HEK293 (cell line): ENCODE measurements at regions not wholly inside any gene's neighbourhood (a gene's known extent, or its start where the extent isn't known, plus 50 kb on each side); places are given as distances from the start of the nearest gene placed in this dataset.

ENCODE experiments used
- CTCF ChIA-PET: fragments of 350-600 bp; formaldehyde crosslinking; extraction: SDS; loops from one replicate; lab custom pipeline; 2021; ENCODE audit warnings: antibody characterized with exemption; lab: Yijun Ruan, JAX
- POLR2A ChIA-PET: fragments of 300-600 bp; formaldehyde crosslinking; extraction: SDS; loops from one replicate; lab custom pipeline; 2020; ENCODE audit warnings: antibody characterized with exemption, inconsistent platforms; lab: Yijun Ruan, JAX
- H3K27ac ChIP-seq: fragments of 200-500 bp; sonication (Bioruptor generic); 2 replicates; pipeline ENCODE4 v1.5.1; 2014; ENCODE audit warnings: low read depth, low read length, control low read depth, inconsistent platforms; ENCODE audit errors: extremely low read depth
- H3K36me3 ChIP-seq, 2 experiments: fragments of 200-500 bp in 1 of 2; sonication (Bioruptor generic) in 1 of 2; 1 replicate in 1 of 2; 2 replicates in 1 of 2; pipeline ENCODE4 v1.5.1; 2014 to 2017; ENCODE audit warnings: inconsistent platforms in 2 of 2, low read length in 2 of 2; ENCODE audit not compliant: control insufficient read depth in 2 of 2, insufficient read depth in 1 of 2
- H3K4me1 ChIP-seq: fragments of 200-500 bp; sonication (Bioruptor generic); 2 replicates; pipeline ENCODE4 v1.5.1; 2014; ENCODE audit warnings: mild to moderate bottlenecking, low read length, inconsistent platforms; ENCODE audit not compliant: control insufficient read depth, insufficient read depth
- H3K4me3 ChIP-seq: 2 replicates; pipeline ENCODE4 v1.5.1; 2011; ENCODE audit warnings: low read depth, mild to moderate bottlenecking, control low read depth, low read length, moderate library complexity
- H3K9me3 ChIP-seq: fragments of 200-500 bp; sonication (Bioruptor generic); 2 replicates; pipeline ENCODE4 v1.5.1; 2014; ENCODE audit warnings: low read depth, low read length, inconsistent platforms; ENCODE audit not compliant: control insufficient read depth, insufficient read depth
- BCL11B ChIP-seq: fragments of 450-650 bp; formaldehyde crosslinking; IDR thresholded peaks from 2 replicates; pipeline ENCODE4 v1.5.1; 2016; ENCODE audit warnings: low read depth, missing biosample characterization, missing genetic modification characterization
- GLI4 ChIP-seq: fragments of 450-650 bp; formaldehyde crosslinking; IDR thresholded peaks from 2 replicates; pipeline ENCODE4 v1.5.1; 2016; ENCODE audit warnings: missing biosample characterization, missing genetic modification characterization
- KLF16 ChIP-seq: fragments of 450-650 bp; formaldehyde crosslinking; IDR thresholded peaks from 2 replicates; pipeline ENCODE4 v1.5.1; 2017; ENCODE audit warnings: missing biosample characterization, missing genetic modification characterization
- SP7 ChIP-seq: fragments of 450-650 bp; formaldehyde crosslinking; IDR thresholded peaks from 2 replicates; pipeline ENCODE4 v1.5.1; 2016; ENCODE audit warnings: missing biosample characterization, missing genetic modification characterization
- YY1 ChIP-seq: fragments of 450-650 bp; formaldehyde crosslinking; IDR thresholded peaks from 2 replicates; pipeline ENCODE4 v1.5.1; 2018; ENCODE audit warnings: missing biosample characterization, missing genetic modification characterization
- ZNF426 ChIP-seq: fragments of 450-650 bp; formaldehyde crosslinking; IDR thresholded peaks from 2 replicates; pipeline ENCODE4 v1.5.1; 2017; ENCODE audit warnings: missing biosample characterization, missing genetic modification characterization, mild to moderate bottlenecking, inconsistent platforms, moderate library complexity
- ZNF501 ChIP-seq: fragments of 450-650 bp; formaldehyde crosslinking; IDR thresholded peaks from 2 replicates; pipeline ENCODE4 v1.5.1; 2016; ENCODE audit warnings: missing biosample characterization, missing genetic modification characterization
- ZNF701 ChIP-seq: fragments of 450-650 bp; formaldehyde crosslinking; IDR thresholded peaks from 2 replicates; pipeline ENCODE4 v1.5.1; 2016; ENCODE audit warnings: missing biosample characterization, missing genetic modification characterization
- TF ChIP-seq, protein P1 (sequence below): fragments of 450-650 bp; formaldehyde crosslinking; IDR thresholded peaks from 2 replicates; pipeline ENCODE4 v1.5.1; 2017; ENCODE audit warnings: missing biosample characterization, missing genetic modification characterization
- TF ChIP-seq, protein P2 (sequence below): fragments of 450-650 bp; formaldehyde crosslinking; IDR thresholded peaks from 2 replicates; pipeline ENCODE4 v1.5.1; 2017; ENCODE audit warnings: missing biosample characterization, missing genetic modification characterization
- TF ChIP-seq, protein P3 (sequence below): fragments of 450-650 bp; formaldehyde crosslinking; IDR thresholded peaks from 2 replicates; pipeline ENCODE4 v1.5.1; 2016; ENCODE audit warnings: missing biosample characterization, missing genetic modification characterization
- TF ChIP-seq, protein P4 (sequence below): fragments of 450-650 bp; formaldehyde crosslinking; IDR thresholded peaks from 2 replicates; pipeline ENCODE4 v1.5.1; 2016; ENCODE audit warnings: missing biosample characterization, missing genetic modification characterization, low read depth
- TF ChIP-seq, protein P5 (sequence below): fragments of 450-650 bp; formaldehyde crosslinking; IDR thresholded peaks from 2 replicates; pipeline ENCODE4 v1.5.1; 2016; ENCODE audit warnings: missing biosample characterization, missing genetic modification characterization
- TF ChIP-seq, protein P6 (sequence below): fragments of 450-650 bp; IDR thresholded peaks from 2 replicates; pipeline ENCODE4 v1.5.1; 2018; ENCODE audit warnings: missing biosample characterization, mild to moderate bottlenecking, missing genetic modification characterization
- TF ChIP-seq, protein P7 (sequence below): fragments of 450-650 bp; formaldehyde crosslinking; IDR thresholded peaks from 2 replicates; pipeline ENCODE4 v1.5.1; 2016; ENCODE audit warnings: missing biosample characterization, missing genetic modification characterization
- TF ChIP-seq, protein P8 (sequence below): fragments of 450-650 bp; formaldehyde crosslinking; IDR thresholded peaks from 2 replicates; pipeline ENCODE4 v1.5.1; 2016; ENCODE audit warnings: missing biosample characterization, missing genetic modification characterization

DNA sequence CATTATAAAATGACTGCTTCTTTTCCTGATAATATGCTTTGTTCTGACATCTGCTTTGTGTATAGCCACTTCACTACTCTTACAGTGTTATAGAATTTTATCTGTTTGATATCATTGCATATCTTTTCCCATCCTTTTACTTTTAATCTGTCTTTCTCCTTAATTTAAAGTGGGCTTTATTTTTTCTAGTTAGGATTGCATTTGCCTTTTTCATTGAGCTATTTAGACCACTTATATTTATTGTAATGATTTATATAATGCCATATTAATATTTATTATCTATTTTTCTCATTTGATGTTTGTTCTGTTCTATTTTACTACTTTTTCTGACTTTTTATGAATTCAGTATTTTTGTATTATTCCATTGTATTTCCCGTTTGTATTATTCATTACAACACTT lies 758.7 kb downstream of the TMEM182 start:
- TF ChIP-seq, protein P1, sequence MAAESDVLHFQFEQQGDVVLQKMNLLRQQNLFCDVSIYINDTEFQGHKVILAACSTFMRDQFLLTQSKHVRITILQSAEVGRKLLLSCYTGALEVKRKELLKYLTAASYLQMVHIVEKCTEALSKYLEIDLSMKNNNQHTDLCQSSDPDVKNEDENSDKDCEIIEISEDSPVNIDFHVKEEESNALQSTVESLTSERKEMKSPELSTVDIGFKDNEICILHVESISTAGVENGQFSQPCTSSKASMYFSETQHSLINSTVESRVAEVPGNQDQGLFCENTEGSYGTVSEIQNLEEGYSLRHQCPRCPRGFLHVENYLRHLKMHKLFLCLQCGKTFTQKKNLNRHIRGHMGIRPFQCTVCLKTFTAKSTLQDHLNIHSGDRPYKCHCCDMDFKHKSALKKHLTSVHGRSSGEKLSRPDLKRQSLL (tag by site-specific recombination): no peak
- TF ChIP-seq, protein P2, sequence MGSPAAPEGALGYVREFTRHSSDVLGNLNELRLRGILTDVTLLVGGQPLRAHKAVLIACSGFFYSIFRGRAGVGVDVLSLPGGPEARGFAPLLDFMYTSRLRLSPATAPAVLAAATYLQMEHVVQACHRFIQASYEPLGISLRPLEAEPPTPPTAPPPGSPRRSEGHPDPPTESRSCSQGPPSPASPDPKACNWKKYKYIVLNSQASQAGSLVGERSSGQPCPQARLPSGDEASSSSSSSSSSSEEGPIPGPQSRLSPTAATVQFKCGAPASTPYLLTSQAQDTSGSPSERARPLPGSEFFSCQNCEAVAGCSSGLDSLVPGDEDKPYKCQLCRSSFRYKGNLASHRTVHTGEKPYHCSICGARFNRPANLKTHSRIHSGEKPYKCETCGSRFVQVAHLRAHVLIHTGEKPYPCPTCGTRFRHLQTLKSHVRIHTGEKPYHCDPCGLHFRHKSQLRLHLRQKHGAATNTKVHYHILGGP: no peak
- TF ChIP-seq, protein P3, sequence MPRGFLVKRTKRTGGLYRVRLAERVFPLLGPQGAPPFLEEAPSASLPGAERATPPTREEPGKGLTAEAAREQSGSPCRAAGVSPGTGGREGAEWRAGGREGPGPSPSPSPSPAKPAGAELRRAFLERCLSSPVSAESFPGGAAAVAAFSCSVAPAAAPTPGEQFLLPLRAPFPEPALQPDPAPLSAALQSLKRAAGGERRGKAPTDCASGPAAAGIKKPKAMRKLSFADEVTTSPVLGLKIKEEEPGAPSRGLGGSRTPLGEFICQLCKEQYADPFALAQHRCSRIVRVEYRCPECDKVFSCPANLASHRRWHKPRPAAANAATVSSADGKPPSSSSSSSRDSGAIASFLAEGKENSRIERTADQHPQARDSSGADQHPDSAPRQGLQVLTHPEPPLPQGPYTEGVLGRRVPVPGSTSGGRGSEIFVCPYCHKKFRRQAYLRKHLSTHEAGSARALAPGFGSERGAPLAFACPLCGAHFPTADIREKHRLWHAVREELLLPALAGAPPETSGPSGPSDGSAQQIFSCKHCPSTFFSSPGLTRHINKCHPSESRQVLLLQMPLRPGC (tag by site-specific recombination): no peak
- TF ChIP-seq, protein P4, sequence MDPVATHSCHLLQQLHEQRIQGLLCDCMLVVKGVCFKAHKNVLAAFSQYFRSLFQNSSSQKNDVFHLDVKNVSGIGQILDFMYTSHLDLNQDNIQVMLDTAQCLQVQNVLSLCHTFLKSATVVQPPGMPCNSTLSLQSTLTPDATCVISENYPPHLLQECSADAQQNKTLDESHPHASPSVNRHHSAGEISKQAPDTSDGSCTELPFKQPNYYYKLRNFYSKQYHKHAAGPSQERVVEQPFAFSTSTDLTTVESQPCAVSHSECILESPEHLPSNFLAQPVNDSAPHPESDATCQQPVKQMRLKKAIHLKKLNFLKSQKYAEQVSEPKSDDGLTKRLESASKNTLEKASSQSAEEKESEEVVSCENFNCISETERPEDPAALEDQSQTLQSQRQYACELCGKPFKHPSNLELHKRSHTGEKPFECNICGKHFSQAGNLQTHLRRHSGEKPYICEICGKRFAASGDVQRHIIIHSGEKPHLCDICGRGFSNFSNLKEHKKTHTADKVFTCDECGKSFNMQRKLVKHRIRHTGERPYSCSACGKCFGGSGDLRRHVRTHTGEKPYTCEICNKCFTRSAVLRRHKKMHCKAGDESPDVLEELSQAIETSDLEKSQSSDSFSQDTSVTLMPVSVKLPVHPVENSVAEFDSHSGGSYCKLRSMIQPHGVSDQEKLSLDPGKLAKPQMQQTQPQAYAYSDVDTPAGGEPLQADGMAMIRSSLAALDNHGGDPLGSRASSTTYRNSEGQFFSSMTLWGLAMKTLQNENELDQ (tag by site-specific recombination): no peak
- TF ChIP-seq, protein P5, sequence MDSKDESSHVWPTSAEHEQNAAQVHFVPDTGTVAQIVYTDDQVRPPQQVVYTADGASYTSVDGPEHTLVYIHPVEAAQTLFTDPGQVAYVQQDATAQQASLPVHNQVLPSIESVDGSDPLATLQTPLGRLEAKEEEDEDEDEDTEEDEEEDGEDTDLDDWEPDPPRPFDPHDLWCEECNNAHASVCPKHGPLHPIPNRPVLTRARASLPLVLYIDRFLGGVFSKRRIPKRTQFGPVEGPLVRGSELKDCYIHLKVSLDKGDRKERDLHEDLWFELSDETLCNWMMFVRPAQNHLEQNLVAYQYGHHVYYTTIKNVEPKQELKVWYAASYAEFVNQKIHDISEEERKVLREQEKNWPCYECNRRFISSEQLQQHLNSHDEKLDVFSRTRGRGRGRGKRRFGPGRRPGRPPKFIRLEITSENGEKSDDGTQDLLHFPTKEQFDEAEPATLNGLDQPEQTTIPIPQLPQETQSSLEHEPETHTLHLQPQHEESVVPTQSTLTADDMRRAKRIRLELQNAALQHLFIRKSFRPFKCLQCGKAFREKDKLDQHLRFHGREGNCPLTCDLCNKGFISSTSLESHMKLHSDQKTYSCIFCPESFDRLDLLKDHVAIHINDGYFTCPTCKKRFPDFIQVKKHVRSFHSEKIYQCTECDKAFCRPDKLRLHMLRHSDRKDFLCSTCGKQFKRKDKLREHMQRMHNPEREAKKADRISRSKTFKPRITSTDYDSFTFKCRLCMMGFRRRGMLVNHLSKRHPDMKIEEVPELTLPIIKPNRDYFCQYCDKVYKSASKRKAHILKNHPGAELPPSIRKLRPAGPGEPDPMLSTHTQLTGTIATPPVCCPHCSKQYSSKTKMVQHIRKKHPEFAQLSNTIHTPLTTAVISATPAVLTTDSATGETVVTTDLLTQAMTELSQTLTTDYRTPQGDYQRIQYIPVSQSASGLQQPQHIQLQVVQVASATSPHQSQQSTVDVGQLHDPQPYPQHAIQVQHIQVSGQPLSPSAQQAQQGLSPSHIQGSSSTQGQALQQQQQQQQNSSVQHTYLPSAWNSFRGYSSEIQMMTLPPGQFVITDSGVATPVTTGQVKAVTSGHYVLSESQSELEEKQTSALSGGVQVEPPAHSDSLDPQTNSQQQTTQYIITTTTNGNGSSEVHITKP: no peak
- TF ChIP-seq GLI4 (tag by site-specific recombination) (no peak), YY1 (no peak), BCL11B (tag by site-specific recombination) (no peak)
- Histone ChIP-seq H3K4me3 (no peak overlapping the region), H3K27ac (no peak overlapping the region), H3K36me3 (no peaks in the 10 kb centered on the region), H3K4me1 (no peaks in the 10 kb centered on the region), H3K9me3 (no peaks in the 10 kb centered on the region)
- ChIA-PET CTCF (no interaction called here), POLR2A (no interaction called here)

DNA sequence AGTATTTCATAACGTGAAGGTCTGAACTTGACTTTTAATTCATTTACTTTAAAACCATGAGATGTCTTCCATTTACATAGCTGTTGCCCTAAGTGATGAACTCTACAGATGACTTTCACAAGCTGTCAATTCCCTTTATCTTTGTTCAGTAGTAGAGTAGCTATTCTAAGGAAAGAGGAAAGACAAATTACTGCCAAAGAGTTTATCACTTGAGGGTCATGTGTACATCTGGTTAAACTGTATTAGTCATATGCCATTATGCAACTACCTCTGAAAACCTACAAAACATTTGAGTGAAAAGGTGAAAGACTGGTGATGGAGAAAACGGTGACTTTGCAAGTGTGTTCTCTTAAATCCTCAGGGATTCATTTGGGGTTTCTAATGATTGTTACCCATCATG lies 763.9 kb downstream of the TMEM182 start:
- H3K4me3 ChIP-seq: no peak overlapping the region
- POLR2A ChIA-PET: no interaction called here
- H3K36me3 ChIP-seq: no peaks in the 10 kb centered on the region
- no peaks in the 10 kb centered on the region for H3K4me1 ChIP-seq
- CTCF ChIA-PET: no interaction called here
- no peaks in the 10 kb centered on the region for H3K9me3 ChIP-seq
- no peak for TF ChIP-seq ZNF501 (tag by site-specific recombination)
- no peak overlapping the region for H3K27ac ChIP-seq

DNA sequence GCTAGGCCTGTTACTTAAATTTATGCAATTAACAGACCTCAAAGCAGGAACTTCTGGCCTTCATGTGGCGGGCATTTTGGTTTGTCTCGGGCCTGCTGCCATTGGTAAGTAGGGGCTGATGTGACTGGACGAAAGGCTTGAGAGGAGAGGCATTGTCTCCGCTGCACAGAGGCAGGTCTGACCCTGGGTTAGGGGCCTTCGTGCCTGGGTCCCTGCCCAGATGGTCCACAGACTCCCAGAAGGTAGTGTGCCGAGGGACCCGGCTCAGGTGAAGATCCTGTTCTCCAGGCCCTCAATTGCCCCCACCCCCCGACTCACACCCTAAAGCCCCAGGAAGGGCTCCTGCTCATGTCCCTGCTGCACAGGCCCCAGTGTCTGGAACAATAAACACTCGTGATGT lies 764.9 kb downstream of the TMEM182 start:
- Histone ChIP-seq H3K27ac (no peak overlapping the region), H3K36me3 (no peaks in the 10 kb centered on the region), H3K4me3 (no peak overlapping the region), H3K9me3 (no peaks in the 10 kb centered on the region), H3K4me1 (no peaks in the 10 kb centered on the region)
- CTCF ChIA-PET: no interaction called here
- POLR2A ChIA-PET: no interaction called here
- TF ChIP-seq KLF16 (tag by site-specific recombination) (no peak), ZNF701 (tag by site-specific recombination) (no peak), ZNF426 (tag by site-specific recombination) (no peak), SP7 (no peak)
- TF ChIP-seq, protein P6, sequence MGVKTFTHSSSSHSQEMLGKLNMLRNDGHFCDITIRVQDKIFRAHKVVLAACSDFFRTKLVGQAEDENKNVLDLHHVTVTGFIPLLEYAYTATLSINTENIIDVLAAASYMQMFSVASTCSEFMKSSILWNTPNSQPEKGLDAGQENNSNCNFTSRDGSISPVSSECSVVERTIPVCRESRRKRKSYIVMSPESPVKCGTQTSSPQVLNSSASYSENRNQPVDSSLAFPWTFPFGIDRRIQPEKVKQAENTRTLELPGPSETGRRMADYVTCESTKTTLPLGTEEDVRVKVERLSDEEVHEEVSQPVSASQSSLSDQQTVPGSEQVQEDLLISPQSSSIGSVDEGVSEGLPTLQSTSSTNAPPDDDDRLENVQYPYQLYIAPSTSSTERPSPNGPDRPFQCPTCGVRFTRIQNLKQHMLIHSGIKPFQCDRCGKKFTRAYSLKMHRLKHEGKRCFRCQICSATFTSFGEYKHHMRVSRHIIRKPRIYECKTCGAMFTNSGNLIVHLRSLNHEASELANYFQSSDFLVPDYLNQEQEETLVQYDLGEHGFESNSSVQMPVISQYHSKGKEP: no peak
- TF ChIP-seq, protein P7, sequence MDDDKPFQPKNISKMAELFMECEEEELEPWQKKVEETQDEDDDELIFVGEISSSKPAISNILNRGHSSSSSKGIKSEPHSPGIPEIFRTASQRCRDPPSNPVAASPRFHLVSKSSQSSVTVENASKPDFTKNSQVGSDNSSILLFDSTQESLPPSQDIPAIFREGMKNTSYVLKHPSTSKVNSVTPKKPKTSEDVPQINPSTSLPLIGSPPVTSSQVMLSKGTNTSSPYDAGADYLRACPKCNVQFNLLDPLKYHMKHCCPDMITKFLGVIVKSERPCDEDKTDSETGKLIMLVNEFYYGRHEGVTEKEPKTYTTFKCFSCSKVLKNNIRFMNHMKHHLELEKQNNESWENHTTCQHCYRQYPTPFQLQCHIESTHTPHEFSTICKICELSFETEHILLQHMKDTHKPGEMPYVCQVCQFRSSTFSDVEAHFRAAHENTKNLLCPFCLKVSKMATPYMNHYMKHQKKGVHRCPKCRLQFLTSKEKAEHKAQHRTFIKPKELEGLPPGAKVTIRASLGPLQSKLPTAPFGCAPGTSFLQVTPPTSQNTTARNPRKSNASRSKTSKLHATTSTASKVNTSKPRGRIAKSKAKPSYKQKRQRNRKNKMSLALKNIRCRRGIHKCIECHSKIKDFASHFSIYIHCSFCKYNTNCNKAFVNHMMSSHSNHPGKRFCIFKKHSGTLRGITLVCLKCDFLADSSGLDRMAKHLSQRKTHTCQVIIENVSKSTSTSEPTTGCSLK (tag by site-specific recombination): no peak
- TF ChIP-seq, protein P8, sequence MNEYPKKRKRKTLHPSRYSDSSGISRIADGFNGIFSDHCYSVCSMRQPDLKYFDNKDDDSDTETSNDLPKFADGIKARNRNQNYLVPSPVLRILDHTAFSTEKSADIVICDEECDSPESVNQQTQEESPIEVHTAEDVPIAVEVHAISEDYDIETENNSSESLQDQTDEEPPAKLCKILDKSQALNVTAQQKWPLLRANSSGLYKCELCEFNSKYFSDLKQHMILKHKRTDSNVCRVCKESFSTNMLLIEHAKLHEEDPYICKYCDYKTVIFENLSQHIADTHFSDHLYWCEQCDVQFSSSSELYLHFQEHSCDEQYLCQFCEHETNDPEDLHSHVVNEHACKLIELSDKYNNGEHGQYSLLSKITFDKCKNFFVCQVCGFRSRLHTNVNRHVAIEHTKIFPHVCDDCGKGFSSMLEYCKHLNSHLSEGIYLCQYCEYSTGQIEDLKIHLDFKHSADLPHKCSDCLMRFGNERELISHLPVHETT (tag by site-specific recombination): no peak
